ENCODE measurements at regions not wholly inside any gene's neighbourhood (a gene's known extent, or its start where the extent isn't known, plus 50 kb on each side); places are given as distances from the start of the nearest gene placed in this dataset.
"Not testable (repeated sequence)": the region's sequence is repeated elsewhere in the genome, so short reads cannot be mapped to it uniquely, and the experiment has no call there.

- not testable (repeated sequence) for DNase-seq (ENCODE audit: low read depth, low spot score)
These were observed 84.3 kb downstream of the MRPL57 start for GRCh38 chr13:21260561-21261290.

GRCh38 chr13:21261487-21262216, 85.2 kb downstream of the MRPL57 start:
- H3K4me3 ChIP-seq (ENCODE audit: low read length); DNase-seq (ENCODE audit: low read depth, low spot score): not testable (repeated sequence)

More at GRCh38 chr13:21260561-21261290, 84.3 kb downstream of the MRPL57 start:
- H3K4me3 ChIP-seq (ENCODE audit: low read length) = not testable (repeated sequence)

- not testable (repeated sequence) for DNase-seq (ENCODE audit: low read depth, low spot score); H3K4me3 ChIP-seq (ENCODE audit: low read length)
These were observed 87.5 kb downstream of the MRPL57 start for GRCh38 chr13:21263909-21264308.

- H3K4me3 ChIP-seq (ENCODE audit: low read length); DNase-seq (ENCODE audit: low read depth, low spot score): not testable (repeated sequence)
These were observed 92.0 kb downstream of the MRPL57 start for GRCh38 chr13:21268485-21268884.

GRCh38 chr13:21272439-21272838, 96.0 kb downstream of the MRPL57 start:
- DNase-seq (ENCODE audit: low read depth, low spot score); H3K4me3 ChIP-seq (ENCODE audit: low read length): not testable (repeated sequence)

GRCh38 chr13:21274457-21274856, 98.0 kb downstream of the MRPL57 start:
- DNase-seq (ENCODE audit: low read depth, low spot score); H3K4me3 ChIP-seq (ENCODE audit: low read length): not testable (repeated sequence)

GRCh38 chr13:21282065-21282464, 105.6 kb downstream of the MRPL57 start:
- DNase-seq (ENCODE audit: low read depth, low spot score) = no peak
- no peak overlapping the region for H3K4me3 ChIP-seq (ENCODE audit: low read length)

- no peak for DNase-seq (ENCODE audit: low read depth, low spot score)
- H3K4me3 ChIP-seq (ENCODE audit: low read length) = no peak overlapping the region
These were observed 111.0 kb downstream of the MRPL57 start for GRCh38 chr13:21287331-21287907.

- no peak overlapping the region for H3K4me3 ChIP-seq (ENCODE audit: low read length)
- no peak for DNase-seq (ENCODE audit: low read depth, low spot score)
These were observed 113.0 kb downstream of the MRPL57 start for GRCh38 chr13:21289475-21289874.

GRCh38 chr13:21290442-21291002, 114.1 kb downstream of the MRPL57 start:
- DNase-seq (ENCODE audit: low read depth, low spot score); H3K4me3 ChIP-seq (ENCODE audit: low read length): not testable (repeated sequence)

GRCh38 chr13:21291840-21292239, 115.4 kb downstream of the MRPL57 start:
- no peak for DNase-seq (ENCODE audit: low read depth, low spot score)

GRCh38 chr13:21296991-21297390, 120.5 kb downstream of the MRPL57 start:
- peak overlapping the region; percentile 88; the same call in 1 of the 2 replicates for H3K4me3 ChIP-seq (ENCODE audit: low read length)
- DNase-seq (ENCODE audit: low read depth, low spot score) = peak; percentile 39

More at GRCh38 chr13:21291840-21292239, 115.4 kb downstream of the MRPL57 start:
- no peak overlapping the region for H3K4me3 ChIP-seq (ENCODE audit: low read length)

GRCh38 chr13:21297447-21297846, 121.0 kb downstream of the MRPL57 start:
- DNase-seq (ENCODE audit: low read depth, low spot score) = no peak
- H3K4me3 ChIP-seq (ENCODE audit: low read length) = peak overlapping the region; percentile 88

GRCh38 chr13:21297914-21298831, 121.7 kb downstream of the MRPL57 start:
- DNase-seq (ENCODE audit: low read depth, low spot score) = peak; percentile 88
- H3K4me3 ChIP-seq (ENCODE audit: low read length) = peak overlapping the region; percentile 88

GRCh38 chr13:21304256-21304655, 127.8 kb downstream of the MRPL57 start:
- DNase-seq (ENCODE audit: low read depth, low spot score) = no peak

GRCh38 chr13:21306300-21307073, 130.0 kb downstream of the MRPL57 start:
- H3K4me3 ChIP-seq (ENCODE audit: low read length); DNase-seq (ENCODE audit: low read depth, low spot score): not testable (repeated sequence)

More at GRCh38 chr13:21304256-21304655, 127.8 kb downstream of the MRPL57 start:
- H3K4me3 ChIP-seq (ENCODE audit: low read length) = no peak overlapping the region

- not testable (repeated sequence) for H3K4me3 ChIP-seq (ENCODE audit: low read length); DNase-seq (ENCODE audit: low read depth, low spot score)
These were observed 130.7 kb downstream of the MRPL57 start for GRCh38 chr13:21307158-21307557.

GRCh38 chr13:21308906-21309305, 132.4 kb downstream of the MRPL57 start:
- no peak for DNase-seq (ENCODE audit: low read depth, low spot score)
- H3K4me3 ChIP-seq (ENCODE audit: low read length) = no peak overlapping the region
